NCI-H1417 treated with DMSO at 0.1 percent for 48 hours (cell line): ENCODE measurements at regions not wholly inside any gene's neighbourhood (a gene's known extent, or its start where the extent isn't known, plus 50 kb on each side); places are given as distances from the start of the nearest gene placed in this dataset.

Source experiments
- DNase-seq: peaks from one replicate; lab custom pipeline; 2025; lab: John Stamatoyannopoulos, UW

- no peak for DNase-seq
These were observed 98.5 kb upstream of the INTU start for GRCh38 chr4:127534041-127534825.

DNA sequence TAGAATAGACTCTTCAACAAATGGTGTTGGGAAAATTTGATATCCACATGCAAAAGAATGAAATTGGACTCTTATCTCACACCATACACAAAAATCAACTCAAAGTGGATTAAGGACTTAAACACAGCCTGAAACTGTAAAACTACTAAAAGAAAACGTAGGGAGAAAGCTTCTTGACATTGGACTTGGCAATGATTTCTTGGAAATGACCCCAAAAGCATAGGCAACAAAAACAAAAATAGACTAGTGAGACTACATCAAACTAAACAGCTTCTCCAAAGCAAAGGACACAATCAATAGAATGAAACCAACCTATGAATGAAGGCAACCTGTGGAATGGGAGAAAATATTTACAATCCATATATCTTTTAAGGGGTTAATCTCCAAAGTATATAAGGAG is 94.7 kb upstream of the INTU start:
- no peak for DNase-seq

GRCh38 chr4:127540497-127541025 is 92.2 kb upstream of the INTU start:
- no peak for DNase-seq

DNA sequence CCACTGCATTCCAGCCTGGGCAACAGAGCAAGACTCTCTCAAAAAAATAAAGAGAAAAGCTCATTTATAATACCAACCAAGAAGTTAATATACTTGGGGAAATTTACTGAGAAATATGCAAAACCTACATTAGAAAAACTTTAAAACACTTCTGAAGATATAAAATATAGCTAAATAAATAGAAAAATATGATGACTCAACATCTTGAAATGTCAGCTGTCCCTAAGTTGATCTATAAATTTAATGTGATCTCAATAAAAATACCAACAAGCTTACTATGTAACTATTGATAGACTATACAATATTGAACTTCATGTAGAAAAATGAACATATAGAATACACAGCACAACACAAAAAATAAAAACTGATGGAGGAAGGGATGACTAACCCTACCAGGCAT is 87.5 kb upstream of the INTU start:
- DNase-seq = no peak

GRCh38 chr4:127548990-127549925 is 83.5 kb upstream of the INTU start:
- DNase-seq = no peak

GRCh38 chr4:127555106-127555505 is 77.7 kb upstream of the INTU start:
- no peak for DNase-seq

GRCh38 chr4:127558088-127558487 is 74.7 kb upstream of the INTU start:
- no peak for DNase-seq

- no peak for DNase-seq
These were observed 74.0 kb upstream of the INTU start for GRCh38 chr4:127558489-127559407.

- no peak for DNase-seq
These were observed 72.8 kb upstream of the INTU start for GRCh38 chr4:127559981-127560380.

GRCh38 chr4:127560755-127561154 is 72.0 kb upstream of the INTU start:
- no peak for DNase-seq

- DNase-seq = no peak
These were observed 58.1 kb upstream of the INTU start for GRCh38 chr4:127574643-127575042.

DNA sequence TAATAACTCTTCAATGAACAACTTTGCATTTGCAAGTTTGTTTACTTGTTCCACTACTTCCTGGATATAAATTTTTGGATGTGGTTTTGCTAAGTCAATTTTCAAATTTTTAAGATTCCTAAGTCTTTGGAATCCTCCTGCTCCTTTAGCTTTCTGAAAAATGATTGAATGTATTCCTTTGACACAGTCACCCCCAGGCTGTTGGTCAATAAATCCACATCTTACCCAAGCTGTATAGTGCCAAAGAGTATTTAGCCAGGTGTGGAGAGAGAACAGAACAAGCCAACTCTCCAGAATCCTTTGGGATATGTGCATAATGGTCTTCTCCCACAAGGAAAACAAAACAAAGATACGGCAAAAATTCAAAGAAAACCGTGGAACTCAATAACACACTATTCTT is 56.9 kb upstream of the INTU start:
- no peak for DNase-seq

- DNase-seq = no peak
These were observed 54.3 kb upstream of the INTU start for GRCh38 chr4:127578491-127578890.

GRCh38 chr4:127578967-127579366 is 53.8 kb upstream of the INTU start:
- DNase-seq = no peak

GRCh38 chr4:127579821-127580220 is 52.9 kb upstream of the INTU start:
- DNase-seq = no peak

DNA sequence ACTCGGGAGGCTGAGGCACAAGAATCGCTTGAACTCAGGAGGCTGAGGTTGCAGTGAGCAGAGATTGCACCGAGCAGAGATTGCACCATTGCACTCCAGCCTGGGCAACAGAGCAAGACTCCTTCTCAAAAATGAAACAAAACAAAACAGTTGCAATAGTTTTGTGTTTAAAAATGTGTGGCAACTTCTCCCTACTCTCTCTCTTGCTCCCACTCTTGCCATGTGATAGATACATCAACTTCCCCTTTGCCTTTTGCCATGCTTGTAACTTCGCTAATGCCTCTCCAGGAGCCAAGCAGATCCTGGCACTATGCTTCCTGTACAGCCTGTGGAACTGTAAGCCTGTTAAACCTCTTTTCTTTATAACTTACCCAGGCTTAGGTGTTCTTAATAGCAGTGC is 52.5 kb upstream of the INTU start:
- no peak for DNase-seq

GRCh38 chr4:127580891-127581290 is 51.9 kb upstream of the INTU start:
- no peak for DNase-seq
